ENCODE measurements at regions not wholly inside any gene's neighbourhood (a gene's known extent, or its start where the extent isn't known, plus 50 kb on each side); places are given as distances from the start of the nearest gene placed in this dataset.

DNA sequence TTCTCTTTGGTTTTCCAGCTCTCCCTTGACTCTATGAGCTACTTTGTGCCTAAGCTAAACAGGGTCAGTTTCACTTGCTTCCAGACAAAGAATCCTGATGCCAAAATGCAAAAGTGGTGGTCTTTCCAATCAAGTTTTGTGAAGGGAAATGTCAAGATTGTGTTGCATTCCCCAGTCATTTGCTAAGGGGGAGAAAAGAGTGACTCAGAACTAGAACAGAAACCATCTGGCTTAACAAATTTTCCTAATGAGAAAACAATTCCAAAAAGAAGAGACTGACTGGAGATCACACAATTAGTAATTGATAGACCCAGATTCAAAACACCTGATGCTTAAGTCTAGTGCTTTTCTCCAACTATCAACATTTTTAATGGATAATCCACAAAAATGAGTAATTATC is 235.1 kb upstream of the DIO2 start:
- H3K9ac ChIP-seq = no peak overlapping the region
- H3K36me3 ChIP-seq = no peaks in the 10 kb centered on the region
- no peak overlapping the region for H3K27ac ChIP-seq
- no peak for TF ChIP-seq Cebpa-rat (IDR thresholded peaks at IDR 0.05)
- H3K4me3 ChIP-seq = no peak overlapping the region
- no peak overlapping the region for H3K4me2 ChIP-seq
- peaks cover 16% of the 10 kb centered on the region for H3K9me3 ChIP-seq
- H4K20me1 ChIP-seq = no peaks in the 10 kb centered on the region
- no peaks in the 10 kb centered on the region for H3K4me1 ChIP-seq
- H3K27me3 ChIP-seq = no peaks in the 10 kb centered on the region

DNA sequence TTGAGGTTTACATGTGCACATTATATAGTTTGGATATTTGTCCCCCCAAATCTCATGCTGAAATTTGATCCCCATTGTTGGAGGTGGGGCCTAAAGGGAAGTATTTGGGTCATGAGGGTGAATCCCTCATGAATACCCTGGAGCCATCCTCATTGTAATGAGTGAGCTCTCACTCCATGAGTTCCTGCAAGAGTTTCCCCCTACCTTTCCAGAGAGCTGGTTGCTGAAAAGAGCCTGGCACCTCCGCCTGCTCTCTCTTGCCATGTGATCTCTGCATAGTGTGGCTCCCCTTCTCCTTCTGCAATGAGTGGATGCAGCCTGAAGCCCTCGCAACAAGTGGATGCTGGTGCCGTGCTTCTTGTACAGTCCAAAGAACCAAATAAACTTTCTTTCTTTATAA is 234.3 kb upstream of the DIO2 start:
- Histone ChIP-seq H3K9ac (no peak overlapping the region), H3K4me2 (no peak overlapping the region), H3K4me3 (no peak overlapping the region), H3K27ac (no peak overlapping the region), H3K4me1 (no peaks in the 10 kb centered on the region), H4K20me1 (no peaks in the 10 kb centered on the region), H3K36me3 (no peaks in the 10 kb centered on the region), H3K9me3 (peaks cover 9% of the 10 kb centered on the region), H3K27me3 (no peaks in the 10 kb centered on the region)
- no peak for TF ChIP-seq Cebpa-rat (IDR thresholded peaks at IDR 0.05)

DNA sequence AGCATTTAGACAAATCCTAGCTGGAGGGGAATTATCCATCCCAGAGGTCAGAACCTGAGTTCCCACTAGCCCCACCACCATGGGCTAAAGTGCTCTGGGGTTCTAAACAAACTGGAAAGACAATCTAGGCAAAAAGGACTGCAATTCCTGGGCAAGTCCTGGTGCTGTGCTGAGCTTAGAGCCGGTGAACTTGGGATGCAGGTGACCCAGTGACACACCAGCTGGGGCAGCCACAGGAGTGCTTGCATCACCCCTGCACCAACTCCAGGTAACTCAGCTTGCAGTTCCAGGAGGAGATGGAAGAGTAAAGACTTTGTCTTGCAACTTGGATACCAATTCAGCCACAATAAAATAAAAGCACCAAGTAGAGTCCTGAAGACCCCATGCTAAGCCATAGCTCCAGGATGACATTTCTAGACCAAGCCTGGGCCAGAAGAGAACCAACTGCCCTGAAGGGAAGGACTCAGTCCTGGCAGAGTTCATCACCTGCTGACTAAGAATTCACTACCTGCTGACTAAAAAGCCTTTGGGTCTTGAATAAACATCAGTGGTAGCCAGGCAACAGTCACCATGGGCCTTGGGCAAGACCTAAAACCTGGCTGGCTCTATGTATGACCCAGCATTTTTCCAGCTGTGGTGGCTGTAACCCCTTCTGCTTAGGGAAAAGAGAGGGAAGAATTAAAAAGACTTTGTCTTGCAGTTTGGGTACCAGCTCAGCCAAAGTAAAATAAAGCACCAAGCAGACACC is 223.4 kb upstream of the DIO2 start:
- TF ChIP-seq Cebpa-rat (IDR thresholded peaks at IDR 0.05) = no peak
- no peak overlapping the region for H3K4me3 ChIP-seq
- no peak overlapping the region for H3K4me2 ChIP-seq
- no peak overlapping the region for H3K9ac ChIP-seq
- no peaks in the 10 kb centered on the region for H4K20me1 ChIP-seq
- H3K4me1 ChIP-seq = no peaks in the 10 kb centered on the region
- H3K27me3 ChIP-seq = no peaks in the 10 kb centered on the region
- peaks cover 11% of the 10 kb centered on the region for H3K9me3 ChIP-seq
- H3K36me3 ChIP-seq = no peaks in the 10 kb centered on the region
- H3K27ac ChIP-seq = no peak overlapping the region

DNA sequence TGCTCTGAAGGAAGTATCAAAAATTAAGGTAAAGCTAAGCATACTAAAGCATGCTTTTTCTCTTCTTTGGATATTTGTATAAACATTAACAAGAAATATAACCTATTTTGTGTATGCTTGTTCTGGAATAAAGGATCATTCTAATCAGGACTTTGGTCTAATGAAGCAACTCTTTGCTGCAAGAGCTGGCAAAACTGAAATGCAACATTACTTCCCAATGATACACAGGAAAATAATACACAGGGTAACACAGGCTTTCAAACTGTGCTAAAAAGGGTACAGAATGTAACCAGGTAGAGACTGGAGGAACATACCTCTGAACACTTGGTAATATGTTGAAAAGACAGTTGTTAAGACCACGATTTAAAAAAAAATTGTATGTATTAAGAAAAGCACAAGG is 222.5 kb upstream of the DIO2 start:
- no peak overlapping the region for H3K27ac ChIP-seq
- no peaks in the 10 kb centered on the region for H3K4me1 ChIP-seq
- H3K9ac ChIP-seq = no peak overlapping the region
- H3K27me3 ChIP-seq = no peaks in the 10 kb centered on the region
- no peak for TF ChIP-seq Cebpa-rat (IDR thresholded peaks at IDR 0.05)
- no peak overlapping the region for H3K4me2 ChIP-seq
- H3K4me3 ChIP-seq = no peak overlapping the region
- no peaks in the 10 kb centered on the region for H3K36me3 ChIP-seq
- H3K9me3 ChIP-seq = peaks cover 1% of the 10 kb centered on the region; the same call in 1 of the 2 replicates
- H4K20me1 ChIP-seq = no peaks in the 10 kb centered on the region

DNA sequence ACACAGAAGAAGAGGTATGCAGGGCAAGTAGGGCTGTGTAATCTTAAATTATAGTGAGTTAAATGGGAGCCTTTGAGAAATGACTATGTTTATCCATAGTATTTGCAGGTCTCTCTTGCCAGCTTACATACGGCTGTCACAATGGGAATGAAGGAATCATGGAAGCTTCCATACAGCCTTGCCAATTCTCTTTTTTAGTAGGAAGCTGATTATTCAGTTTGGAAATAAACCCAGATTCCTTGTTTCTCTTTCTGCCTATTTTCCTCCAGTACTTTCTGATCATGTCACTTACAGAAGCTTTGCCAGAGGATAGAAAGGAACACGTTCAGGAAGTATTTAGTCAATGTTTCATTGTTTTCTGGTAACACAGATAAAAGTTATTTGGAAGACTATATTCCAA is 217.4 kb upstream of the DIO2 start:
- H3K36me3 ChIP-seq = no peaks in the 10 kb centered on the region
- TF ChIP-seq Cebpa-rat (IDR thresholded peaks at IDR 0.05) = no peak
- no peaks in the 10 kb centered on the region for H3K27me3 ChIP-seq
- H3K9ac ChIP-seq = no peak overlapping the region
- H3K9me3 ChIP-seq = no peaks in the 10 kb centered on the region
- H3K4me3 ChIP-seq = no peak overlapping the region
- no peak overlapping the region for H3K4me2 ChIP-seq
- no peaks in the 10 kb centered on the region for H4K20me1 ChIP-seq
- no peak overlapping the region for H3K27ac ChIP-seq
- no peaks in the 10 kb centered on the region for H3K4me1 ChIP-seq

DNA sequence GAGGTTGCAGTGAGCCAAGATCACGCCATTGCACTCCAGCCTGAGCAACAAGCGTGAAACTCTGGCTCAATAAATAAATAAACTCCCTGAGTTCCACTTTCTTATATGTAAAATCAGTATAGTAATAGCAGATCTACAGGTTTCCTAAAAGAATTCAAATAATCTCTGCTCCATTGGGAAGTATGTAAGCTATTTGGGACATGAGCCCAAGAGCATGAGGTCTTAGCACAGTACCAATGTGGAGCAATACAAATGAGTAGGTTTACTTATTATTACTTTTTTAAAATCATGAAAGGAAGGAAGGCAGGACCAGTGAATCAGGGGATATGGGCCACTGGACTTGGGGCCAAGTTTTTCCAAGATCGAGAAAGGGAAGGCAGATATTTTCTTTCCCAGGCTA is 216.9 kb upstream of the DIO2 start:
- Histone ChIP-seq H3K27ac (no peak overlapping the region), H3K4me1 (no peaks in the 10 kb centered on the region), H3K27me3 (no peaks in the 10 kb centered on the region), H3K9me3 (no peaks in the 10 kb centered on the region), H3K4me2 (no peak overlapping the region), H4K20me1 (no peaks in the 10 kb centered on the region), H3K4me3 (no peak overlapping the region), H3K36me3 (no peaks in the 10 kb centered on the region), H3K9ac (no peak overlapping the region)
- TF ChIP-seq Cebpa-rat (IDR thresholded peaks at IDR 0.05) = no peak

DNA sequence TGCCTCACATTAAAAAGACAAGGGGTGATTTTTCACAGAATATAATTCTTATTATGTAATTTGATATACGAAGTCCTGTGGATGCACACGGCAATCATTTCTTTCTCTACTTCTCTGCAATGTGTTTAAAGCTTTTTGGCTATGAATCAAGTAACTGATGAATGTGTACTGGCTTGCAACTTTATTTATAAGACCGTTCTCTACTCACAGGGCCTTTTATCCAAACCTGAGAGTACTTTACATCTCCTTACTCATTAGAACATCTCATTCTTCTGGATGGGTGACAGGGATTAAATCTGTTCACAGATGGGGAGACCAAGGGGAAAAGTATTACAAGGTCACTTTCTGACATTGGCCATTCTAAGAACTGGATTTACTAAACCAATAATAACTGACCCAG is 215.8 kb upstream of the DIO2 start:
- no peak overlapping the region for H3K9ac ChIP-seq
- no peak overlapping the region for H3K4me2 ChIP-seq
- no peaks in the 10 kb centered on the region for H3K9me3 ChIP-seq
- no peaks in the 10 kb centered on the region for H4K20me1 ChIP-seq
- no peaks in the 10 kb centered on the region for H3K4me1 ChIP-seq
- H3K4me3 ChIP-seq = no peak overlapping the region
- no peaks in the 10 kb centered on the region for H3K27me3 ChIP-seq
- no peaks in the 10 kb centered on the region for H3K36me3 ChIP-seq
- no peak overlapping the region for H3K27ac ChIP-seq
- no peak for TF ChIP-seq Cebpa-rat (IDR thresholded peaks at IDR 0.05)

DNA sequence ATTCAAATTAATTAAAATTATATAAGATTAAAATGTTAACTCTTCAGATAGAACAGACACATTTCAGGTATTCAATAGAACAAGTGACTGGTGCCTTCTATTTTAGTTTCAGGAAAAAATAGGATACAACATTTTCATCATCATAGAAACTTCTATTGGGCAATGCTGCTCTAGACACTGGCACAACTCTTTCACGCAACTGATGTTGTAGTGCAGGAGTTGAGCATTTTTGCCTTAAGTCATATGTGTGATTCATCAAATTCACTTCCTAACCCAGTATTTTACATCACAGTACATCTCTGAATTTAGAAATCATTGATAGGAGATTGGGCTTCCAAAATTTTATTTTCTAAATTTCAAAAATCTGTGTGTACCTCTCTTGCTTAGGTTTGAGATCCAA is 215.4 kb upstream of the DIO2 start:
- H3K4me1 ChIP-seq = no peaks in the 10 kb centered on the region

DNA sequence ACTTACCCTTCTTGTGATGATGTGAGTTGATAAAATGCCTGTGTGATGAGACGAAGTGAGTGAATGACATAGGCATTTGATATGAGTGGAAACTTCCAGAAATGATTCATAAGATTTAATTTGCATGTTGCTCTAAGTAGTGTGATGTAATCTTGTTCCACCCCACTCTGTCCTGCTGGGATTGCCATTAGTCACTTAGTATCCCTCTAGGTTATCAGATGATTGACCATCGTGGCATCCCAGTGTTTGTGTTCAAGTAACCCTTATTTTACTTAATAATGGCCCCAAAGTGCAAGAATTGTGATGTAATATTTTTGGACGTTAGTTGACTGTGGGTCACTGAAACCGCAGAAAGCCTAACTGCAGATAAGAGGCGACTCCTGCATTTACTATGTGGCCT is 214.4 kb upstream of the DIO2 start:
- Histone ChIP-seq H3K4me1 (no peaks in the 10 kb centered on the region), H3K36me3 (no peaks in the 10 kb centered on the region), H3K9ac (no peak overlapping the region), H3K27ac (no peak overlapping the region), H3K27me3 (no peaks in the 10 kb centered on the region), H4K20me1 (no peaks in the 10 kb centered on the region), H3K9me3 (no peaks in the 10 kb centered on the region), H3K4me2 (no peak overlapping the region), H3K4me3 (no peak overlapping the region)
- TF ChIP-seq Cebpa-rat (IDR thresholded peaks at IDR 0.05) = no peak

More for the DNA sequence above, 215.4 kb upstream of the DIO2 start:
- H3K27ac ChIP-seq = no peak overlapping the region
- no peak overlapping the region for H3K4me2 ChIP-seq
- H3K9me3 ChIP-seq = no peaks in the 10 kb centered on the region
- no peak overlapping the region for H3K4me3 ChIP-seq
- no peak overlapping the region for H3K9ac ChIP-seq
- no peaks in the 10 kb centered on the region for H4K20me1 ChIP-seq
- no peaks in the 10 kb centered on the region for H3K36me3 ChIP-seq
- no peaks in the 10 kb centered on the region for H3K27me3 ChIP-seq
- no peak for TF ChIP-seq Cebpa-rat (IDR thresholded peaks at IDR 0.05)

DNA sequence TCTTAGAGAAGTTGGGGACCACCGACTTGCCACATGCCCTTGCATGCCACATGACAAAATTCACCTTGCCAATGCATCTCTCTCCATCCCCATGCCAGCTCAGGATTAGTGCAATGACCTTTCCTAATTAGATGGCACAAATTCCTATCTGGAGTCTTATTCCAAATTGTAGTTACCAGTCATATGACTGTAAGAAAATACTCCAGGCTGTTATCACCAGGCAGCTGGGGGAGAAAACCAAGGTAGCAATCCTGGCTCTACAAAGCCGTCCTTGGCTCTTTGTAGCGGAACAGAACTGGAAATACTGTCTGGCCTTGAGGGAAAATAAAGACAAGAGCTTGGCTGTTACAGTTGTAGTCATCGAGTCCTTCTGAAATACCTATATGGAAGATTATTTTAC is 208.5 kb upstream of the DIO2 start:
- no peaks in the 10 kb centered on the region for H3K36me3 ChIP-seq
- H3K4me2 ChIP-seq = no peak overlapping the region
- H4K20me1 ChIP-seq = no peaks in the 10 kb centered on the region
- H3K27me3 ChIP-seq = no peaks in the 10 kb centered on the region
- H3K9me3 ChIP-seq = no peaks in the 10 kb centered on the region
- no peak overlapping the region for H3K27ac ChIP-seq
- no peak overlapping the region for H3K9ac ChIP-seq
- no peak for TF ChIP-seq Cebpa-rat (IDR thresholded peaks at IDR 0.05)
- H3K4me3 ChIP-seq = no peak overlapping the region
- H3K4me1 ChIP-seq = no peaks in the 10 kb centered on the region

DNA sequence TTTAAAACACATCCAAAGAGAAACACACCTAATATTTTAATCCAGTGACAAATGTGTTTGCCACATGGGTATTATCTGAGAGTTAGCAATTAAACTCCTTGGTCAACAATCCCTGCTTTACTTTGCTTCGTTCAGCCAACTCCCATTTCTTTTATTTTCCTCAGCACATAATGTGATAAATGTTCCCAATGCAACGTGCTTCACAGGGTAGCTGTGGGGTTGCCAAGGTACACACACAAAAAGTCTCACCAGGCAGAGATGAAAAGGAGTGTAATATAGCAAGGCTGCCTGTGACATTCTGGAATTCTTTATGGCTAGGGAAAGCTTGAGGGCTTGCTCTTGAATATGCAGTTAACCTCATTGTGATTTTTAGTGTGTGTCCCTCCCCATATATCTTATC is 208.0 kb upstream of the DIO2 start:
- no peaks in the 10 kb centered on the region for H3K9me3 ChIP-seq
- no peak overlapping the region for H3K27ac ChIP-seq
- H3K9ac ChIP-seq = no peak overlapping the region
- no peak for TF ChIP-seq Cebpa-rat (IDR thresholded peaks at IDR 0.05)
- H3K4me1 ChIP-seq = no peaks in the 10 kb centered on the region
- H3K36me3 ChIP-seq = no peaks in the 10 kb centered on the region
- H3K4me2 ChIP-seq = no peak overlapping the region
- no peaks in the 10 kb centered on the region for H4K20me1 ChIP-seq
- H3K4me3 ChIP-seq = no peak overlapping the region
- H3K27me3 ChIP-seq = no peaks in the 10 kb centered on the region
